NCI-H774 (cell line): ENCODE measurements at regions not wholly inside any gene's neighbourhood (a gene's known extent, or its start where the extent isn't known, plus 50 kb on each side); places are given as distances from the start of the nearest gene placed in this dataset.
"Not testable (repeated sequence)": the region's sequence is repeated elsewhere in the genome, so short reads cannot be mapped to it uniquely, and the experiment has no call there.

ENCODE experiments used
- DNase-seq: peaks from one replicate; lab custom pipeline; 2025; lab: John Stamatoyannopoulos, UW

DNA sequence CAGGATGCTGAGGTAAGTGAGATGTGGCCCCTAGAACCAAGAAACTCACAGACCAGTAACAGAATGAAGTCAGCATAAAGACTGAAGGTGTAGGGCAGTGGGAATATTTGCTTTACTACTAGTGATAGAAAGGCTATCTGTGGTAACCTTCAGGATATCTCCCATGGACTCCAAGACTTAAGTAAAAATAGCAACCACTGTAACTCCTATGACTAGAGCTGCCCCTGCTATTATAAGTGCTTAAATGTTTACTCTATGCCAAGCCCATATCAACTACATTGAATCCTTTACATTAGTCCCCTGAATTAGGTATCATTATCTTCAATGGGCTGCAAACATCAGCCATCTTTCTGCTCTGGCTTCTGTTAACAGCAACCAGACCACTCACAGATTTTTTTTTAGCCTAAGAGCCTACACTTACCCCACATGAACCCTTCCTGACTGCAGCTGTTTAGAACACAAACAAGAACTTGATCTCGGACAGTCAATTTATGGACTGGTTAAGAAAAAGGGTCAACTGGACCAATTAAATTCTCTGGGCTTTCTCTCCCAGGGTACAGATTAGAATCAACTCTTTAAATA is 335.1 kb upstream of the API5 start:
- DNase-seq, result no peak

- no peak for DNase-seq
These were observed 319.2 kb upstream of the API5 start for GRCh38 chr11:42992594-42992993.

DNA sequence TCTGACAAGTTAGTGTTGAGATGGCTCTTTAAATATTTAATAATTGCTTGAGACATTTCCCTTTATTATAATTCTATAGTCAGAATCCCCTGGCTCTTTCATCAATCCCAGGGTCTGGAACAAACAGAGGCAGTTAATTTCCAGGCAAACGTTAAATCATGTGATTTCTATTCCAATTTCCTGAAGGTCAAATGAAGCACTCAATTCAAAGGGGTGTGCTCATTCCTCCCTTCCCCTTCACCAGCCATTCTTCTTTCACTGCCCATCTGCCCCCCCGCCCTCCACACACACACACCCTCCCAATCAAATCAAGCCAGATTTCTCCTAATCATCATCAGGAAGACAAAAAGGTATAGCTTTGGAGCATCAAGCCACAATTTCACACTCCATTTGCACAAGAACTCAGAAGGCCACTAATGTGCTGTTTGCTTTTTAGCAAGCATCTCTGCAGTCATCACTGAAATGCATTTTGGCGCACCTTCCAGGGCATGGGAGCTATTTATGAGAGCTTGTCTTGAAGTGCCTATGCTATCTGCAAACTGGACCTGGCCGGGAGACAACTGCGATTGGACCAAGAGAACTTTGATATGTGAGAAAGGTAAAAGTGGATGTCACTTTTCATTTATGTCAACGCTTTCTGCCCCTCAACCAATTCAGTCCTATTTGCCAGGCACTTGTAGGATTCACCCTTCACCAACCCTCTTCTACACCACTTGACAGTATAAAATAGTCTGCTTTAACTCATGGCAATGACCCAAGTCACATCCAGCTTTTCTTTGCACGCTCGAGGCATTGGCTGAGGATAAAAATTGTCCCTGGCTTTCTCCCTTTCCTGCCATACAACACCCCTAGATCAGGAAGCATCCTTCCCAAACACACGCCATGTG is 315.1 kb upstream of the API5 start:
- DNase-seq, result no peak

DNA sequence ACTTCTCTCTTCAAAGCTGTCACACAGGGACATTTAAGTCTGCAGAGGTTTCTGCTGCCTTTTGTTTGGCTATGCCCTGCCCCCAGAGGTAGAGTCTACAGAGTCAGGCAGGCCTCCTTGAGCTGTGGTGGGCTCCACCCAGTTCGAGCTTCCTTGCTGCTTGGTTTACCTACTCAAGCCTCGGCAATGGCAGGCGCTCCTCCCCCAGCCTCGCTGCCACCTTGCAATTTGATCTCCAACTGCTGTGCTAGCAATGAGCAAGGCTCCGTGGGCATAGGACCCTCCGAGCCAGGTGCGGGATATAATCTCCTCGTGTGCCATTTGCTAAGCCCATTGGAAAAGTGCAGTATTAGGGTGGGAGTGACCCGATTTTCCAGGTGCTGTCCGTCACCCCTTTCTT is 306.9 kb upstream of the API5 start:
- not testable (repeated sequence) for DNase-seq

DNA sequence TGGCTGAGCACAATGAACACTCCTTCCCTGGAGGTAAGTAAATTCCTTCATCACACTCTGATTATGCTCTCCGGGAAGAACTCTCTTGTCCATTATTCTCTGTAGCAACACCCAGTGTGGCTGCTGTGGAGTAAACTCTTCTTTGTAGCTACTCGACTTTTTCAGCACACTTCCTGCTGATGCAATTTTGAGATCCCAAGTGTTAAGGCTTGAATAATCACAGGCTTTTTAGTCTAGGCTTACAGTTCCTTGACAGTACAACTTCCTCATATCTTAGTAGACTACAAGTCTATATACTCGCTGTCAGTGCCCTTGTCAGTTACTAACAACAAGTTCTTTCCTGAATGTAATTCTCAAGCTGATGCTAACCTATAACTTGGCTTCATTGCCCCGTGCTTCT is 301.8 kb upstream of the API5 start:
- DNase-seq, result no peak

GRCh38 chr11:43012606-43013005 is 299.2 kb upstream of the API5 start:
- DNase-seq, result no peak

GRCh38 chr11:43021466-43021865 is 290.3 kb upstream of the API5 start:
- no peak for DNase-seq

DNA sequence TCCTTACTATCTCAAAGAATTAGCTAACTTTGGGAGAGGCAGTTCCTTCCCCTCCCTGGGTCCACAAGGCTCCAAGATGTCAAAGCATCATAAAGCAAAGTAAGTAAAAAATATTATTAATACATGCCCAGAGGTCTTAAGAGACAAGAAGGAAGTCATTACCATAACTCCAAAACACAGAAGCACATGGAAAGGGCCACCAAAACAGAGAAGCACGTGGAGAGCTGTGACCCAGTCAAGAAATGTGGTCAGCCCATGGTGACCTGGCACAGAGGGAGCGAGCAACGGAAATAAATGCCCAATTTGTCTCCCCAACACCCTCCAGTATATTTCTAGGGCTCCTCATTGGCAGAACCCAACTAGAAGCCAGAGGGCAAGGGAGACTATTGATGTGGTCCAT is 277.5 kb upstream of the API5 start:
- no peak for DNase-seq

- no peak for DNase-seq
These were observed 276.7 kb upstream of the API5 start for GRCh38 chr11:43035086-43035485.

- DNase-seq, result no peak
These were observed 258.0 kb upstream of the API5 start for GRCh38 chr11:43053638-43054412.

- no peak for DNase-seq
These were observed 244.1 kb upstream of the API5 start for GRCh38 chr11:43067681-43068080.

- DNase-seq, result no peak
These were observed 240.5 kb upstream of the API5 start for GRCh38 chr11:43071338-43071737.

DNA sequence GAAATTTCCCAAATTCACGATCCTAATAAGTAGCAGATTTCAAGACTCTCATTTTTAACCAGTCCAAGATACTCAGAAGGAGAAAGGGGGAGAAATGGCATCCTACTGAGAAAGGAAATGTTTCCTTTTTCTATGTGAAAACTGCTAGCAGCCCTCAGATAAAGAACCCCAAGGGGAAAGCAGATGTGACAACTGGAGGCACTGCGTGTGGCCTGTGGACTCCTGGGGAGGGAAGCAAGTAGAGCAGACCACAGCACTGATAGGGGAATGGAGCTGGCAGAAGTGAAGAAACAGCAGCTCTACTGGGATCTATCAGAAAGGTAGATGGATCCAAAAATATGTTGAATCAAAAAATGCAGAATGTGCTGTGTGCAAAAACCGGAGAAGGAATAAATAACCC is 239.7 kb upstream of the API5 start:
- no peak for DNase-seq

DNA sequence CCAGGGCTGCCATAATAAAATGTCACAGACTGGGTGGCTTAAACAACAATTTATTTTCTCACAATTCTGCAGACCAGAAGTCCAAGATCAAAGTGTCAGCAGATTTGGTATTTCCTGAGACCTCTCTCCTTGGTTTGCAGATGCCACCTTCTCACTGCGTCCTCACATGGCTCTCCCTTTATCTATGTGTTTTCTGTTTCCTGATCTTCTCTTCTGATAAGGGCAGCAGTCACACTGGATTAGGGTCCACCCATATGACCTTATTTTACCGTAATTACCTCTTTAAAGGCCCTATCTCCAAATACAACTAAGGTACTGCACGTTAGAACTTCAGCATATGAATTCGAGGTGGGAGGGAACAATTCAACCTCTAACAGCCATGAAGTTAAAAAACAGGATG is 238.9 kb upstream of the API5 start:
- no peak for DNase-seq

DNA sequence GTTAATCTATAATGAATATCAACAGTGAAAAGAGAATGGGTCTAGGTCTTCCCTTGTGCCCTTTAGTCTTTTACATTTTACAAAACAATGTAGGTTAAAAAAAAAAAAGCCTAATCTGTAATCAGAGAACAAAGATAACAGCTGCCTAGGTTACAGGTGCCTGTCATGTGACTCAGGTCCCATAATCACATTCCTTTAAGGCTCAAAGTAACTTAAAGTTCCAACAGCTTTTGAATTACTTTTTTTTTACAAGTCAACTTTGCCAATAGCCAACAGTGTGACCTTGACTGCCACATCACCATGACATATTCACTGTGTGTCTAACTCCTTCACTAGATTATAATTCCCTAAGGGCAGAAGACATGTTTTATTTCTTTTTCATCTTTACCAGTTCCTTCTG is 237.0 kb upstream of the API5 start:
- DNase-seq, result no peak

- no peak for DNase-seq
These were observed 210.7 kb upstream of the API5 start for GRCh38 chr11:43101113-43101512.

DNA sequence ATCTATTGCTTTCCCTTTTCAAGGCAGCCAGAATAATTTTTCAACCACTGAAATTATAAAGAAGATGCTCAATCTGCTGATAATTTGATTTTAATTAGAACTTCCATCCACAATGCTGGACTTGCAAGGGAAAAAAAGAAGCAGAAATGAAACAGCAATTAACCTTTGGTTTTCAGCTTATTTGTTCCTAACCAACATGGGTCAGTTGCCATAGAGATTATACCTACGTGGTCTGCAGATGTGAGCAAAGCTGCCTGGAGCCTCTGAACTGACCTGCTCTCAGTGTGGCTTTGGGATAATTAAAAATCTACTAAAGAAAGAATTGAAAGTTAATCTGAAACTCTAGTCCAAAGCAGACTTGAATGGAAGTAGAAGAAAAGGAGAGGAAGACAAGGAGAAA is 195.7 kb upstream of the API5 start:
- no peak for DNase-seq

- DNase-seq, result no peak
These were observed 192.4 kb upstream of the API5 start for GRCh38 chr11:43119275-43119970.

DNA sequence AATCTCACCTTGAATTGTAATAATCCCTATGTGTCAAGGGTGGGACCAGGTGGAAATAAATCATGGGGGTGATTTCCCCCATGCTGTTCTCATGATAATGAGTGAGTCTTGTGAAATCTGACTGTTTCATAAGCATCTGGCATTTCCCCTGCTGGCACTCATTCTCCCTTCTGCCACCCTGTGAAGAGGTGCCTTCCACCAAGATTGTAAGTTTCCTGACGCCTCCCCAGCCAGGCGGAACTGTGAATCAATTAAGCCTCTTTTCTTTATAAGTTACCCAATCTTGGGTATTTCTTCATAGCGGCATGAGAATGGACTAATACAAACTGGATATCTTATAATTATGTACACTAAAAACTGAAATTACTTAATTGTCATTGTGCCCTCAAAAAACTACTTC is 189.2 kb upstream of the API5 start:
- no peak for DNase-seq

- no peak for DNase-seq
These were observed 188.4 kb upstream of the API5 start for GRCh38 chr11:43123443-43123842.

- no peak for DNase-seq
These were observed 187.4 kb upstream of the API5 start for GRCh38 chr11:43124272-43124935.

DNA sequence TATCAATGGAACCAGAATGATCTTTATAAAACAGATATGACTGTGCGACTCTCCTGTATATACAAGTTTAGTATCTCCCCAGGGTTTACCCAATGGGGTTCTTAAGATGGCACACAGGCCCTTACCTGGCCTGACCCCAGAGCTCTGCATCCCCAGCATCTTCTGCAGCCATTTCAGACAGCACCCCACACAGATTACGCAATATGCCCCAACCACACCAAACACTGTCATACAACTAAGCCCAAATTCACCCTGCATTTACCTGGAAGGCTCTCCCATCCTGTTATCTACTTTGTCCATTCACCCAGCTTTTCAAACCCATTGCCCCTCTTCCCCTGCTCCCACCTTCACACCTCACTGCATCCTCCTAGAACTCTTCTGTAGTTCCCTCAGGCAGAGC is 182.5 kb upstream of the API5 start:
- DNase-seq, result no peak
